Esophagus squamous epithelium (tissue), 5 donors: ENCODE measurements at regions not wholly inside any gene's neighbourhood (a gene's known extent, or its start where the extent isn't known, plus 50 kb on each side); places are given as distances from the start of the nearest gene placed in this dataset.

Experiments
- DNase-seq: peaks from one replicate; lab custom pipeline; 2025; lab: John Stamatoyannopoulos, UW
- H3K27ac ChIP-seq, 4 donors: fragments of 200-600 bp; sonication (generic); one replicate each; pipeline ENCODE4 v1.5.1; 2016 to 2019; ENCODE audit warnings: mild to moderate bottlenecking in 1 of 4
- H3K27me3 ChIP-seq, 4 donors: fragments of 200-600 bp; sonication (generic); 1 replicate in 3 of 4; 2 replicates in 1 of 4; pipeline versions ENCODE4 v1.5.1 to v1.6.0; 2017 to 2021; ENCODE audit warnings: antibody characterized with exemption in 1 of 4
- H3K36me3 ChIP-seq, 3 donors: fragments of 200-600 bp; sonication (generic); one replicate each; pipeline ENCODE4 v1.5.1; 2016 to 2019
- H3K4me1 ChIP-seq, 3 donors: fragments of 200-600 bp; sonication (generic); one replicate each; pipeline ENCODE4 v1.5.1; 2017 to 2019
- H3K4me3 ChIP-seq, 4 donors: fragments of 200-600 bp; sonication (generic); 1 replicate in 3 of 4; 2 replicates in 1 of 4; pipeline ENCODE4 v1.5.1; 2016 to 2019; ENCODE audit warnings: mild to moderate bottlenecking in 2 of 4, moderate library complexity in 1 of 4
- H3K9me3 ChIP-seq, 3 donors: fragments of 200-600 bp; sonication (generic); one replicate each; pipeline ENCODE4 v1.5.1; 2016 to 2019
- POLR2A ChIP-seq, 4 donors: fragments of 450-650 bp; IDR thresholded peaks; one replicate each; pipeline ENCODE4 v1.6.1; 2017; ENCODE audit warnings: antibody characterized with exemption in 4 of 4, mild to moderate bottlenecking in 4 of 4, moderate library complexity in 3 of 4
- WGBS, 2 donors: methylation state at CpG; one replicate each; pipeline ENCODE4 v1.1.5; 2018; 5-methylcytosine and 5-hydroxymethylcytosine counted together
- intact Hi-C: fragments of 100-400 bp; cut with DNase I; formaldehyde crosslinking; loops from one replicate; pipeline ENCODE4 v1.15.0; 2022
- TF ChIP-seq, protein P1 (sequence below), 6 experiments: fragments of 450-650 bp in 4 of 6; fragments of 200-600 bp in 2 of 6; sonication (generic) in 2 of 6; IDR thresholded peaks; one replicate each; pipeline ENCODE4 v1.5.1; 2016 to 2019; ENCODE audit warnings: antibody characterized with exemption in 6 of 6, mild to moderate bottlenecking in 4 of 6, moderate library complexity in 4 of 6
- donor health status: DM: yes; HTN: yes; CAD: no.

DNA sequence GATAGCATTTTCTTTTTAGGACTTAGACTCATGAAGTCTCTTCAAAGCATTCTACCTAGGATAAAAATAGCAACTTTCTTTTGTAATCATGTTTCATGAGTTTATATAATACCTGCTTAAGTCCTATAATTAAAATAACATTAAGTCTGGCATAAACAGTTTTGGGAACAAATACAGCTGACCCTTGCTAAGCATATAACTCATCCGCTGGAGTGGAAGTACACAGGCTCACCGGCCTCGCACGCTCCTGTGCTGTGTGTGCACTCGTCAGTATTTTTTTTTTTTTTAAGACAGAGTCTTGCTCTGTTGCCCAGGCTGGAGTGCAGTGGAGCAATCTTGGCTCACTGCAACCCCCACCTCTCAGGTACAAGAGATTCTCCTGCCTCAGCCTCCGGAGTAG is 221.8 kb downstream of the ADAMTS15 start:
- DNase-seq = no peak
- TF ChIP-seq, protein P1, sequence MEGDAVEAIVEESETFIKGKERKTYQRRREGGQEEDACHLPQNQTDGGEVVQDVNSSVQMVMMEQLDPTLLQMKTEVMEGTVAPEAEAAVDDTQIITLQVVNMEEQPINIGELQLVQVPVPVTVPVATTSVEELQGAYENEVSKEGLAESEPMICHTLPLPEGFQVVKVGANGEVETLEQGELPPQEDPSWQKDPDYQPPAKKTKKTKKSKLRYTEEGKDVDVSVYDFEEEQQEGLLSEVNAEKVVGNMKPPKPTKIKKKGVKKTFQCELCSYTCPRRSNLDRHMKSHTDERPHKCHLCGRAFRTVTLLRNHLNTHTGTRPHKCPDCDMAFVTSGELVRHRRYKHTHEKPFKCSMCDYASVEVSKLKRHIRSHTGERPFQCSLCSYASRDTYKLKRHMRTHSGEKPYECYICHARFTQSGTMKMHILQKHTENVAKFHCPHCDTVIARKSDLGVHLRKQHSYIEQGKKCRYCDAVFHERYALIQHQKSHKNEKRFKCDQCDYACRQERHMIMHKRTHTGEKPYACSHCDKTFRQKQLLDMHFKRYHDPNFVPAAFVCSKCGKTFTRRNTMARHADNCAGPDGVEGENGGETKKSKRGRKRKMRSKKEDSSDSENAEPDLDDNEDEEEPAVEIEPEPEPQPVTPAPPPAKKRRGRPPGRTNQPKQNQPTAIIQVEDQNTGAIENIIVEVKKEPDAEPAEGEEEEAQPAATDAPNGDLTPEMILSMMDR (IDR thresholded peaks at IDR 0.05) = no peak
- no peak for TF ChIP-seq POLR2A (IDR thresholded peaks at IDR 0.05)
- no peak overlapping the region for H3K27ac ChIP-seq
- H3K9me3 ChIP-seq = no peaks in the 10 kb centered on the region
- WGBS, 2 donors = 83 to 93% methylated on average over 6 of the region's 6 CpGs
- no peaks in the 10 kb centered on the region for H3K36me3 ChIP-seq
- H3K4me3 ChIP-seq = no peak overlapping the region
- intact Hi-C loops = no loop called here
- H3K4me1 ChIP-seq = peaks cover 0 to 18% (median 7%) of the 10 kb centered on the region in 3 donors
- H3K27me3 ChIP-seq = no peaks in the 10 kb centered on the region

DNA sequence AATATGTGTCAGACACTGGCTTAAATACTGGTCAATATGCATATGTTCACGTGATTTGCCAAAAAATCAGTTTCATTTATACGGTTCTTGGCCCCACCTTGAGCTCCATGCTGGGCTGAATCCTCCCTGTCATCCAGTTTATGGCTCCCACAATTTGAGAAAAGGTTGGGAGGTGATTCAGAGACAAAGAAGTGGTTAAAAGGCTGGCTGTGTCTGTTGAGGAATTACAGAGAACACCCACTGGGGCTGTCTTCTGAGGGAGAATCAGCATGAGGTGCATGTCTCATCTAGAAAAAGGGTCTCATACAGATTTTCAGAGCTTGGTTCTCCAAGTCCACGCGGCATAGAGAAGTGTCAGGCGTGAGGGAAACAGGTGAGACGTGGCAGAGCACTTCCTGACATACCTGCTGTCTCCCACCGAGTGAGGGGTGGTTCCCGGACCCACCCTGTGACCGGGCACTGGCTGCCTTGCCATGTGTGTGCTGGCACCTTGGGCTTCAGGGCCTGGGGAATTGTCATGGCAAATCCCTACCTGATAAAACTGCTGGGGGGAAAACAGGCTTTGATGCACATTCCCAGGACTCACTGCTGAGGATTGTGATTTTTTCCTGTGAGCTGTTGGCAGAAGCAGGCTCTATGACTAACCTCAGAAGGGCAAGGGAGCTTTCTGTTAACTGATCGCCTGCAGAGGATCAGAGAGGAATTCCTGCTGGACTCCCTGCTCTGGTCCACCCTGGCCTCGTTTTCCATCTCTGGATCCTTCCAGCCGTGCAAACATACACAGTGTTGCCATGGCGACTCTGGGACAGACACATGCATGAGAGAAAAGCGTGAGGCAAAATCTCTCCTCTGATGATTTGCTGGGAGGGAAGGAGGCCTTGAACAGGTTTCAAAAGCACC is 223.6 kb downstream of the ADAMTS15 start:
- intact Hi-C loops = no loop called here
- 44 to 61% methylated on average over 6 to 11 of the region's 14 CpGs for WGBS, 2 donors
- H3K27me3 ChIP-seq = no peaks in the 10 kb centered on the region
- DNase-seq = no peak
- peak overlapping the region in 3 of 4 donors; percentile 36 to 72 (median 64) for H3K27ac ChIP-seq
- TF ChIP-seq, protein P1 (IDR thresholded peaks at IDR 0.05) = no peak
- peaks cover 0 to 34% (median 7%) of the 10 kb centered on the region in 3 donors for H3K4me1 ChIP-seq
- H3K9me3 ChIP-seq = no peaks in the 10 kb centered on the region
- no peak overlapping the region for H3K4me3 ChIP-seq
- no peaks in the 10 kb centered on the region for H3K36me3 ChIP-seq

DNA sequence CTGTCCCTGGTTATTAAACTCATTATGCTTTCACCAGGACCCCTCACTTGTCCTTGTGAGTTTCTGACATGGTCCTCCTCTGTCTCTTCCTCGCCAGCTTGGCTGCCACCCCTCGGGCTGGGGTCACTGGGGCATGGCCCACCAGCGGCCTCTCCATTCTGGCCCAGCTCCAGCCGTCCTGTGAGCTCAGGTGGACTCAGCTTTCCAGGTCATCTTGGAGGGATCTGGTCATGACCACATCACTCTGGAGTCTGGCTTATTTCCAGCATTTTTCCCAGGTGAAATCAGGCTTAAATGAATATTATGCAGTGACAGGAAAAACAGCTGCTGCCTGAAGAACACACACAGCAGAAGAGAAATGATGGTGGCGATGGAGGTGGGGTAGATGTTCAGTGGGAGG is 224.5 kb downstream of the ADAMTS15 start:
- H3K4me3 ChIP-seq = no peak overlapping the region
- no peak for DNase-seq
- peak overlapping the region in 3 of 4 donors; percentile 36 to 72 (median 52) for H3K27ac ChIP-seq
- H3K27me3 ChIP-seq = no peaks in the 10 kb centered on the region
- no peaks in the 10 kb centered on the region for H3K9me3 ChIP-seq
- no peak for TF ChIP-seq POLR2A (IDR thresholded peaks at IDR 0.05)
- TF ChIP-seq, protein P1 (IDR thresholded peaks at IDR 0.05) = no peak
- no peaks in the 10 kb centered on the region for H3K36me3 ChIP-seq
- intact Hi-C loops = no loop called here
- 72 to 79% methylated on average over 5 of the region's 5 CpGs for WGBS, 2 donors
- peaks cover 0 to 34% (median 7%) of the 10 kb centered on the region in 3 donors for H3K4me1 ChIP-seq

DNA sequence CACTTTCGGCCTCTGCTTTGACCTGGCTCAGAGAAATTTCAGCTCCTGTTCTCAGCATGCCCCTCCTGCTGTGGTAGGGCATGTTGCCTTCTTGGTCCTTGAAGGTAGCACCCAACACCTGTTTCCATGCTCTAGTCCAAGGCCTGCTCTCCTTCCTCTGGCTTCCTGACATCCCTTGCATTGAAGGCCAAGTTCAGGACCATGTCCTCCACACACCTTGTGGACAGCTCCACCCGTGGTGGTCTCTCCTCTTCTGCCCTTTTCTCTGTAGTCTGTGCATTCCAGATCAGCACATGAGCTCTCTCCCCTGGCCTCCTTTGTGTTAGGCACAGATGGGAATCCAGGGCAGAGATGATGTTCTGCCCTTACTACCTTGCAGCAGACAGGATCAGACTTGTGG is 225.3 kb downstream of the ADAMTS15 start:
- Histone ChIP-seq H3K4me1 (peaks cover 0 to 34% (median 7%) of the 10 kb centered on the region in 3 donors), H3K27me3 (no peaks in the 10 kb centered on the region), H3K4me3 (no peak overlapping the region), H3K9me3 (peaks cover 0 to 4% (median 0%) of the 10 kb centered on the region in 3 donors), H3K27ac (no peak overlapping the region), H3K36me3 (no peaks in the 10 kb centered on the region)
- TF ChIP-seq, protein P1 (IDR thresholded peaks at IDR 0.05) = no peak
- no peak for TF ChIP-seq POLR2A (IDR thresholded peaks at IDR 0.05)
- WGBS, 2 donors = 62 to 69% methylated on average over 2 of the region's 2 CpGs
- intact Hi-C loops = no loop called here
- DNase-seq = no peak

DNA sequence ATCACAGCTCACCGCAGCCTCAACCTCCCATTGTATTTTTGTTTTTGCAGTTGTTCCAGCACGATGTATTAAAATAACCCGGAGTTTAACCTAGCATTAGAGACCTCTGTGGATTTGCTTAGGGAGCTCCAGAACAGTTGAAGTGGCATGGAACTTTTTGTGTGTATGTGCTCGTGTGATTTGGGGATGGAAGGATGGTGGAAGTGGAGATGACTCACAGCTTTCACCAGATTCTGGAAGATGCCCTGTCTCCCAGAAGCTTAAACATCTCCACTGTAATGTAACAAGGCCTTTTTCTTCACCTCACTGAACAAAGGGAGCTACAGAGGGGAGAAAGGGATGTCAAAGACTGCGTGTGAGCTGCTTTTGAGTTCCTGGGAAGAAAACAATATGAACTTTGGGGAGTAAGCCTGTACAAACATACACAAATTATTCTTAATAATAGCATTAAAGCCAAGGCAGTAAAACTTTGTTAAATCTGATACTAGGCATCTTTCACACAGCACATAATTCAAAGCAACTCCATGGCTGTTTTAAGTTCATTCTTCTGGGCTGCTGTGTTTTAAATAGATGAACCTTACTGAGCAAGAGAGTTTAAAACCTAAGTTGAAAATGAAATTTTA is 226.4 kb downstream of the ADAMTS15 start:
- intact Hi-C loops = no loop called here
- no peaks in the 10 kb centered on the region for H3K36me3 ChIP-seq
- no peak for DNase-seq
- peak overlapping the region; percentile 24 to 80 (median 50) for H3K27ac ChIP-seq
- peaks cover 0 to 34% (median 7%) of the 10 kb centered on the region in 3 donors for H3K4me1 ChIP-seq
- TF ChIP-seq POLR2A (IDR thresholded peaks at IDR 0.05) = no peak
- TF ChIP-seq, protein P1 (IDR thresholded peaks at IDR 0.05) = no peak
- no peaks in the 10 kb centered on the region for H3K27me3 ChIP-seq
- no peak overlapping the region for H3K4me3 ChIP-seq
- H3K9me3 ChIP-seq = peaks cover 0 to 14% (median 8%) of the 10 kb centered on the region in 3 donors
- WGBS, 2 donors = 59 to 81% methylated on average over 5 of the region's 5 CpGs
